ENCODE measurements at regions not wholly inside any gene's neighbourhood (a gene's known extent, or its start where the extent isn't known, plus 50 kb on each side); places are given as distances from the start of the nearest gene placed in this dataset.

DNA sequence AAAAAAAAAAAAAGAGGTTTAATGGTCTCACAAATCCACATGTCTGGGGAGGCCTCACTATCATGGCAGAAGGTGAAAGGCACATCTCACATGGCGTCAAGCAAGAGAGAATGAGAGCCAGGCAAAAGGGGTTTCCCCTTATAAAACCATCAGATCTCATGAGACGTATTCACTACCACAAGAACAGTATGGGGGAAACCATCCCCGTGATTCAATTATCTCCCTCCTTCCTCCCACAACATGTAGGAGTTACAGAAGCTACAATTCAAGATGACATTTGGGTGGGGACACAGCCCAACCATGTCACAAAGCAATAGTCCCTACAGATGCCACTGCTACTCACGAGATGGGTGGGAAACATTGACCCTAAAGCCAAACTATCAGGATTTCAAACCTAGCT, 392.7 kb upstream of the ID2 start:
- TF ChIP-seq CTCF (IDR thresholded peaks at IDR 0.05) = no peak
- TF ChIP-seq EZH2 (IDR thresholded peaks at IDR 0.05) = no peak
- no peak for TF ChIP-seq EZH2phosphoT487 (IDR thresholded peaks at IDR 0.05)
